HEK293 (cell line): ENCODE measurements at regions not wholly inside any gene's neighbourhood (a gene's known extent, or its start where the extent isn't known, plus 50 kb on each side); places are given as distances from the start of the nearest gene placed in this dataset.

ENCODE experiments used
- CTCF ChIA-PET: fragments of 350-600 bp; formaldehyde crosslinking; extraction: SDS; loops from one replicate; lab custom pipeline; 2021; ENCODE audit warnings: antibody characterized with exemption; lab: Yijun Ruan, JAX
- POLR2A ChIA-PET: fragments of 300-600 bp; formaldehyde crosslinking; extraction: SDS; loops from one replicate; lab custom pipeline; 2020; ENCODE audit warnings: antibody characterized with exemption, inconsistent platforms; lab: Yijun Ruan, JAX
- H3K27ac ChIP-seq: fragments of 200-500 bp; sonication (Bioruptor generic); 2 replicates; pipeline ENCODE4 v1.5.1; 2014; ENCODE audit warnings: low read depth, low read length, control low read depth, inconsistent platforms; ENCODE audit errors: extremely low read depth
- H3K36me3 ChIP-seq, 2 experiments: fragments of 200-500 bp in 1 of 2; sonication (Bioruptor generic) in 1 of 2; 1 replicate in 1 of 2; 2 replicates in 1 of 2; pipeline ENCODE4 v1.5.1; 2014 to 2017; ENCODE audit warnings: inconsistent platforms in 2 of 2, low read length in 2 of 2; ENCODE audit not compliant: control insufficient read depth in 2 of 2, insufficient read depth in 1 of 2
- H3K4me1 ChIP-seq: fragments of 200-500 bp; sonication (Bioruptor generic); 2 replicates; pipeline ENCODE4 v1.5.1; 2014; ENCODE audit warnings: mild to moderate bottlenecking, low read length, inconsistent platforms; ENCODE audit not compliant: control insufficient read depth, insufficient read depth
- H3K4me3 ChIP-seq: 2 replicates; pipeline ENCODE4 v1.5.1; 2011; ENCODE audit warnings: low read depth, mild to moderate bottlenecking, control low read depth, low read length, moderate library complexity
- H3K9me3 ChIP-seq: fragments of 200-500 bp; sonication (Bioruptor generic); 2 replicates; pipeline ENCODE4 v1.5.1; 2014; ENCODE audit warnings: low read depth, low read length, inconsistent platforms; ENCODE audit not compliant: control insufficient read depth, insufficient read depth
- AEBP2 ChIP-seq: fragments of 450-650 bp; formaldehyde crosslinking; IDR thresholded peaks from 2 replicates; pipeline ENCODE4 v1.5.1; 2016; ENCODE audit warnings: missing biosample characterization, missing genetic modification characterization, borderline replicate concordance
- BCL11B ChIP-seq: fragments of 450-650 bp; formaldehyde crosslinking; IDR thresholded peaks from 2 replicates; pipeline ENCODE4 v1.5.1; 2016; ENCODE audit warnings: low read depth, missing biosample characterization, missing genetic modification characterization
- BCL6B ChIP-seq: fragments of 450-650 bp; formaldehyde crosslinking; IDR thresholded peaks from 2 replicates; pipeline ENCODE4 v1.5.1; 2017; ENCODE audit warnings: missing biosample characterization, missing genetic modification characterization
- HOXD13 ChIP-seq: sonication (generic); formaldehyde crosslinking; IDR thresholded peaks from 2 replicates; pipeline ENCODE4 v1.8.0; 2022; ENCODE audit warnings: missing genetic modification reagents, borderline replicate concordance
- OVOL3 ChIP-seq: fragments of 450-650 bp; formaldehyde crosslinking; IDR thresholded peaks from 2 replicates; pipeline ENCODE4 v1.5.1; 2016; ENCODE audit warnings: missing biosample characterization, missing genetic modification characterization
- TCF7L2 ChIP-seq: IDR thresholded peaks from 2 replicates; pipeline ENCODE4 v1.6.1; 2011; ENCODE audit warnings: low read depth, mild to moderate bottlenecking, inconsistent platforms, low read length, moderate library complexity, borderline replicate concordance
- ZBTB7A ChIP-seq: fragments of 450-650 bp; formaldehyde crosslinking; IDR thresholded peaks from 2 replicates; pipeline ENCODE4 v1.5.1; 2016; ENCODE audit warnings: low read depth, missing biosample characterization, missing genetic modification characterization
- ZBTB8A ChIP-seq: fragments of 450-650 bp; formaldehyde crosslinking; IDR thresholded peaks from 2 replicates; pipeline ENCODE4 v1.5.1; 2016; ENCODE audit warnings: missing biosample characterization, missing genetic modification characterization
- ZFP37 ChIP-seq: fragments of 450-650 bp; formaldehyde crosslinking; IDR thresholded peaks from 2 replicates; pipeline ENCODE4 v1.5.1; 2016; ENCODE audit warnings: missing biosample characterization, missing genetic modification characterization
- ZFP69B ChIP-seq: fragments of 450-650 bp; formaldehyde crosslinking; IDR thresholded peaks from 2 replicates; pipeline ENCODE4 v1.5.1; 2016; ENCODE audit warnings: missing biosample characterization, missing genetic modification characterization
- ZNF121 ChIP-seq: fragments of 450-650 bp; formaldehyde crosslinking; IDR thresholded peaks from 2 replicates; pipeline ENCODE4 v1.5.1; 2016; ENCODE audit warnings: missing biosample characterization, missing genetic modification characterization
- ZNF214 ChIP-seq: fragments of 450-650 bp; formaldehyde crosslinking; IDR thresholded peaks from 2 replicates; pipeline ENCODE4 v1.5.1; 2017; ENCODE audit warnings: missing biosample characterization, mild to moderate bottlenecking, missing genetic modification characterization, borderline replicate concordance
- ZNF221 ChIP-seq: fragments of 450-650 bp; formaldehyde crosslinking; IDR thresholded peaks from 2 replicates; pipeline ENCODE4 v1.5.1; 2017; ENCODE audit warnings: missing biosample characterization, missing genetic modification characterization, borderline replicate concordance
- ZNF426 ChIP-seq: fragments of 450-650 bp; formaldehyde crosslinking; IDR thresholded peaks from 2 replicates; pipeline ENCODE4 v1.5.1; 2017; ENCODE audit warnings: missing biosample characterization, missing genetic modification characterization, mild to moderate bottlenecking, inconsistent platforms, moderate library complexity
- ZNF433 ChIP-seq: fragments of 450-650 bp; formaldehyde crosslinking; IDR thresholded peaks from 2 replicates; pipeline ENCODE4 v1.5.1; 2016; ENCODE audit warnings: missing biosample characterization, missing genetic modification characterization, low read depth
- ZNF513 ChIP-seq: fragments of 450-650 bp; IDR thresholded peaks from 2 replicates; pipeline ENCODE4 v1.5.1; 2018; ENCODE audit warnings: missing biosample characterization, missing genetic modification characterization
- ZNF518A ChIP-seq: fragments of 450-650 bp; formaldehyde crosslinking; conservative IDR thresholded peaks from 2 replicates; pipeline ENCODE4 v1.5.1; 2016; ENCODE audit warnings: low read depth, missing biosample characterization, missing genetic modification characterization
- ZNF530 ChIP-seq: fragments of 450-650 bp; formaldehyde crosslinking; IDR thresholded peaks from 2 replicates; pipeline ENCODE4 v1.5.1; 2016; ENCODE audit warnings: low read depth, missing biosample characterization, missing genetic modification characterization
- ZNF580 ChIP-seq: fragments of 450-650 bp; formaldehyde crosslinking; IDR thresholded peaks from 2 replicates; pipeline ENCODE4 v1.5.1; 2016; ENCODE audit warnings: missing biosample characterization, missing genetic modification characterization
- ZNF596 ChIP-seq: fragments of 450-650 bp; IDR thresholded peaks from 2 replicates; pipeline ENCODE4 v1.5.0; 2018; ENCODE audit warnings: missing biosample characterization, mild to moderate bottlenecking, missing genetic modification characterization, moderate library complexity
- ZNF623 ChIP-seq: fragments of 450-650 bp; formaldehyde crosslinking; IDR thresholded peaks from 2 replicates; pipeline ENCODE4 v1.5.1; 2016; ENCODE audit warnings: missing biosample characterization, missing genetic modification characterization
- ZNF658 ChIP-seq: fragments of 450-650 bp; formaldehyde crosslinking; IDR thresholded peaks from 2 replicates; pipeline ENCODE4; 2016; ENCODE audit warnings: missing biosample characterization, missing genetic modification characterization
- ZNF670 ChIP-seq: fragments of 450-650 bp; formaldehyde crosslinking; IDR thresholded peaks from 2 replicates; pipeline ENCODE4 v1.5.1; 2016; ENCODE audit warnings: missing biosample characterization, missing genetic modification characterization, low read depth
- ZNF677 ChIP-seq: fragments of 450-650 bp; IDR thresholded peaks from 2 replicates; pipeline ENCODE4 v1.5.0; 2018; ENCODE audit warnings: missing biosample characterization, mild to moderate bottlenecking, missing genetic modification characterization, moderate library complexity
- ZNF747 ChIP-seq: fragments of 450-650 bp; formaldehyde crosslinking; IDR thresholded peaks from 2 replicates; pipeline ENCODE4 v1.5.1; 2016; ENCODE audit warnings: missing biosample characterization, missing genetic modification characterization
- ZNF791 ChIP-seq: fragments of 450-650 bp; formaldehyde crosslinking; IDR thresholded peaks from 2 replicates; pipeline ENCODE4 v1.5.1; 2016; ENCODE audit warnings: missing biosample characterization, missing genetic modification characterization
- ZSCAN18 ChIP-seq: fragments of 450-650 bp; formaldehyde crosslinking; IDR thresholded peaks from 2 replicates; pipeline ENCODE4 v1.5.1; 2016; ENCODE audit warnings: missing biosample characterization, missing genetic modification characterization

GRCh38 chr5:162811071-162811470 lies 626.3 kb upstream of the CCNG1 start:
- no peak for TF ChIP-seq ZNF596 (tag by site-specific recombination)
- no peak for TF ChIP-seq ZNF518A
- no peak for TF ChIP-seq ZNF677 (tag by site-specific recombination)
- no peak for TF ChIP-seq TCF7L2
- no peak for TF ChIP-seq ZNF530 (tag by site-specific recombination)
- no peak for TF ChIP-seq ZNF214 (tag by site-specific recombination)
- no peak for TF ChIP-seq ZNF426 (tag by site-specific recombination)
- TF ChIP-seq ZNF658 (tag by site-specific recombination), result no peak
- TF ChIP-seq ZNF791 (tag by site-specific recombination), result no peak
- no peak for TF ChIP-seq ZNF670 (tag by site-specific recombination)
- TF ChIP-seq ZNF623 (tag by site-specific recombination), result no peak
- TF ChIP-seq ZFP37 (tag by site-specific recombination), result no peak
- no peak for TF ChIP-seq ZNF433 (tag by site-specific recombination)
- TF ChIP-seq ZSCAN18 (tag by site-specific recombination), result no peak
- TF ChIP-seq ZNF221 (tag by site-specific recombination), result no peak
- no peak for TF ChIP-seq ZNF121
- TF ChIP-seq HOXD13 (CRISPR knock-in tag), result no peak
- TF ChIP-seq ZBTB7A (tag by site-specific recombination), result no peak
- no peak for TF ChIP-seq ZNF513 (tag by site-specific recombination)
- TF ChIP-seq OVOL3, result no peak
- ChIA-PET POLR2A (no interaction called here), CTCF (no interaction called here)
- Histone ChIP-seq H3K4me3 (no peak overlapping the region), H3K4me1 (no peaks in the 10 kb centered on the region), H3K36me3 (no peaks in the 10 kb centered on the region), H3K27ac (no peak overlapping the region), H3K9me3 (no peaks in the 10 kb centered on the region)

- Histone ChIP-seq H3K4me3 (no peak overlapping the region), H3K27ac (no peak overlapping the region), H3K36me3 (no peaks in the 10 kb centered on the region), H3K9me3 (no peaks in the 10 kb centered on the region), H3K4me1 (no peaks in the 10 kb centered on the region)
- ChIA-PET POLR2A (no interaction called here), CTCF (no interaction called here)
- no peak for TF ChIP-seq ZNF580 (tag by site-specific recombination)
- no peak for TF ChIP-seq ZNF747 (tag by site-specific recombination)
- no peak for TF ChIP-seq ZFP69B (tag by site-specific recombination)
- no peak for TF ChIP-seq BCL11B (tag by site-specific recombination)
- TF ChIP-seq ZBTB8A (tag by site-specific recombination), result no peak
- TF ChIP-seq BCL6B, result no peak
- no peak for TF ChIP-seq AEBP2 (tag by site-specific recombination)
Measured at GRCh38 chr5:162816816-162817215, 620.6 kb upstream of the CCNG1 start.
